H54 (cell line): ENCODE measurements at regions not wholly inside any gene's neighbourhood (a gene's known extent, or its start where the extent isn't known, plus 50 kb on each side); places are given as distances from the start of the nearest gene placed in this dataset.

Source experiments
- DNase-seq: peaks from one replicate; pipeline ENCODE4 v3.0.0; 2011; ENCODE audit warnings: low spot score, mixed read lengths; ENCODE audit not compliant: insufficient read length
- FAIRE-seq: peaks from 3 replicates; lab custom pipeline; 2011; peaks lifted over from hg19 to GRCh38; lab: Jason Lieb, UNC
- POLR2A ChIP-seq: IDR thresholded peaks from 2 replicates; pipeline ENCODE4 v1.6.1; 2011; ENCODE audit warnings: low read depth, mild to moderate bottlenecking, low read length

DNA sequence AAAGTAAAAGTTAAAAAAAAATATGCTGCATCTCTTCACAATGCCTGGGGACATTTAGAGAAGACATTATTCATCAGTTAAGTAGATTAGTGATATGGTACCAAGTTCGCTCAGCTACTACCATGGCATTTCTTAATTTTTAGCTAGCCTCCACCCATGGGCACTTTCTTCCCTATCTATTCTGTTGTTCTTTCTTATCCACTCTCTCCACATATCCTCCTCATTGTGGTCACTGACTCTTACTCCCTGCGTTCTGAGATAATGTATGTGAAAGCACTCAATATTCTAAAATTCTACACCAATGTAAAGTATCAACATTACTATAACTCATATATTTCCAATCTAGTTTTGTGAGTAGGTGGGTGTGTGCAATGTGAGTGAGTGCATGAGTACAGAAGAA, 609.7 kb upstream of the DAB2 start:
- DNase-seq (no peak), FAIRE-seq (no peak)
- TF ChIP-seq POLR2A: no peak

GRCh38 chr5:40033411-40033810, 608.6 kb upstream of the DAB2 start:
- DNase-seq (no peak), FAIRE-seq (peak; percentile 67)
- no peak for TF ChIP-seq POLR2A

DNA sequence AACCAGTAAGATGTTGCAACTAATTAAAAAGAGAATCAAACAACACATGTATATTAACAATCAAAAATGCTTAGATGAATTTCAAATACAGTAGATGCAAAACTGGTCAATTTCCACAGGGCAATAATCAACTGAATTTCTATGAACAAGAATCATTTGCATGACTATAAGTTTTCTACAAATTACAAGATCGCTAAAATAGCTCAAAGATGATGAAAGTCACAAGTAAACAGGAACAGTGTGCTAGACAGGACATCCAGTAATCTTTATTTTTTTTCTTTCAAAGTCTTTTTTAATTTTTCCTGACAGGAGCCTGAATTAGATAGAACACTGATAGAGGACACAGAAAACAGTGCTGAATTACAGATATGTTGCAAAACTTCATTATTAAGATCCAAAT, 608.2 kb upstream of the DAB2 start:
- FAIRE-seq: no peak
- no peak for TF ChIP-seq POLR2A
- DNase-seq: no peak

- DNase-seq: no peak
- peak; percentile 78 for FAIRE-seq
- no peak for TF ChIP-seq POLR2A
Observed at GRCh38 chr5:40030661-40031060, 605.9 kb upstream of the DAB2 start.

DNA sequence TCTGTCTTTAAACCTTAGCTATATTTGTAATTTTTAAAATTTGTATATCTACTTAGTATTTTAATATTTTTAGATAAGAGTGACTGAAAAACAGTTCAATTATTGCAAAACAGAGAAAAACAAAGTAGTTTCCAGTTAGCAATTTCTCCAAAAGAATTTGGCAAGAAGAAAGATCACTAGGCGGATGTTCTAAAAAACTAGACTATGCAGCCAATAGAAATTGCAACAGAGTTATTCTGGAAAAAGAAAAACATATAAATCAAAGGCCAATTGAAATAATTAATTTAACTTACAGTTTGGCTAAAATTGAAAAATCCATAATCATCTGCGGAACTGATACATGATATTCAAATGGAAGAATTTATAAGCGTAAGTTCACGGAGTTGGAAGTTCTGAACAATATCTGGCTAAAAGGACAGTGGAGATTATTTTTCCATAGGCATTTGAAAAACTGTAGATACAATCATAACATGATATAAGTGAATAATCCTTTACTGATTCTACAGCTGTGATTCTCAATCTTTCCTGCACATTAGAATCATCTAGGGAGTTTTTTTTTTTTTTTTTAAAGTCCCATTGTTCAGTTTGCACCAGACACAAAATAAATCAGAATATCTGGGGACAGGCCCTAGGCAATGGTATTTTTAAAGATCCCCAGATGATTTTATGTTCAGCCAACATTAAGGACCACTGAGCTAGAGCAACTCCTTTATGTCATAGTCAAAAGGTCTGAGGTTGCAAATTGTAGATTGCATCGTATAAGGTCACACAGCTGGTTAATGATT, 605.1 kb upstream of the DAB2 start:
- DNase-seq (no peak), FAIRE-seq (no peak)
- no peak for TF ChIP-seq POLR2A

GRCh38 chr5:40027400-40027799, 602.6 kb upstream of the DAB2 start:
- TF ChIP-seq POLR2A: no peak
- no peak for FAIRE-seq
- no peak for DNase-seq

- DNase-seq (no peak), FAIRE-seq (no peak)
- no peak for TF ChIP-seq POLR2A
Observed at GRCh38 chr5:40025586-40025985, 600.8 kb upstream of the DAB2 start.

DNA sequence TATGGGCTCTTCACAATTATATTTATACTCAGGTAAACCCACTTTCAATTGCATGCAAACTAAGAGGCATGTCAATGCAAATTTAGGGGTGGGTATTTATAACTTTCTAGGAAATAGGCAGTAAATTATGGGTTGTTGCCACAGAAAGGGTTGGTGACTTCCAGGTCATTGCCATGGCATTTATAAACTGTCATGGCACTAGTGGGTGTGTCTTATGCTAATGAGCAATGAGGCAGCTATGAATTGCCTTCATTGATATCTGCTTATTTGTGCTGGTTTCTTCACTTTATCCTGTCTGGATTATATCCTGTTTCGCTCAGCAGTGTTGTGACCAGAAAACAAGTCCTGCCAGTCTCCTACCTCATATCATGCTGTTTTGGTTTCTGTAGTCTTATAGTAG, 597.3 kb upstream of the DAB2 start:
- DNase-seq (no peak), FAIRE-seq (peak; percentile 30)
- TF ChIP-seq POLR2A: no peak

DNA sequence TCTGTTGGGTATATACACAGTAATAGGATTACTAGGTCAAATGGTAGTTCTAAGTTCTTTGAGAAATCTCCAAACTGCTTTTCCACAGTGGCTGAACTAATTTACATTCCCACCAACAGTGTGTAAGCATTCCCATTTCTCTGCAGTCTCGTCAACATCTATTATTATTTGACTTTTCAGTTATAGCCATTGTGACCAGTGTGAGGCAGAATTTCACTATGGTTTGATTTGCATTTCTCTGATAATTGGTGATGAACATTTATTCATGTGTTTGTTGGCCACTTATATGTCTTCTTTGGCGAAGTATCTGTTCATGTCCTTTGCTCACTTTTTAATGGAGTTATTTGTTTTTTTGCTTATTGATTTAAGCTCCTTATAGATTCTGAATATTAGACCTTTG, 596.2 kb upstream of the DAB2 start:
- DNase-seq: no peak
- no peak for FAIRE-seq
- no peak for TF ChIP-seq POLR2A

DNA sequence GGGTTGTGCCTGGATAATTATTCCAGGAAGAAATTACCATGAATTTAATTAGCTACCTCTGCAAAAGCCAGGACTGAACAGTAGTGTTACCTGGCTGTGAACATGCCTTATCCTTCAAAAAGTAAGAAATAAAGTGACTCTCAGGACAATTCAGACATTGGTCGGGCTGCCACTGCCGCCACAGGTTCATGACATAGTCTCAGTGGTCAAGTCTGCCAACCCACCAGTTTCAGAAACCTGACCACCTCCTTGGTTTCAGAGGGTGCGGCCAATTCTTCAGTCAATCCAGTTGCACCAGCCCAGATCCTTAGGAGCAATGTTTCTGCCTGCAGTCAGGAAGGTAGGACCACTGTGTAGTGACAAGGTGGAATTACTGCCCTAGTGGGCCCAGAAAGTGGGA, 593.1 kb upstream of the DAB2 start:
- FAIRE-seq (no peak), DNase-seq (no peak)
- no peak for TF ChIP-seq POLR2A

- no peak for TF ChIP-seq POLR2A
- peak; percentile 82 for FAIRE-seq
- no peak for DNase-seq
Observed at GRCh38 chr5:40017135-40017534, 592.4 kb upstream of the DAB2 start.

- no peak for TF ChIP-seq POLR2A
- DNase-seq: no peak
- peak; percentile 66 for FAIRE-seq
Observed at GRCh38 chr5:40010436-40010835, 585.7 kb upstream of the DAB2 start.

- TF ChIP-seq POLR2A: no peak
- DNase-seq: no peak
- FAIRE-seq: no peak
Observed at GRCh38 chr5:40006260-40006659, 581.5 kb upstream of the DAB2 start.

DNA sequence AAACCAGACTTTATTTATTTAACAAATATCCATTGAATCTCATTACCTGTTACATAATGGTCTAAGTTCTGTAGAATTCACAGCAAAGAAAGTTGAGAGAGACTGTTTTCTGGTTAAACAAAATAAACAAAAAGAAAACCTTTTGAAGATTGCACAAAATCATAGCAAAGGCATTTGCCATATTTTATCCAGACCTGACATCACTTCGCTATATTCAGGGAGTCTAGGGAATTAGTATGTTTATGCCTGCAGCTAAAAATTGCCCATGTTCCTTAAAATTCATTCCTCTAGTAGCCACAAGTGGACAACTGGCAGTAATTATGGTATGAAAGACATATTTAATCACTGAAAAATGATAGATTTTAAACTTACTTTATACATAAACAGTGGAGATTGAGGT, 577.0 kb upstream of the DAB2 start:
- FAIRE-seq (no peak), DNase-seq (no peak)

DNA sequence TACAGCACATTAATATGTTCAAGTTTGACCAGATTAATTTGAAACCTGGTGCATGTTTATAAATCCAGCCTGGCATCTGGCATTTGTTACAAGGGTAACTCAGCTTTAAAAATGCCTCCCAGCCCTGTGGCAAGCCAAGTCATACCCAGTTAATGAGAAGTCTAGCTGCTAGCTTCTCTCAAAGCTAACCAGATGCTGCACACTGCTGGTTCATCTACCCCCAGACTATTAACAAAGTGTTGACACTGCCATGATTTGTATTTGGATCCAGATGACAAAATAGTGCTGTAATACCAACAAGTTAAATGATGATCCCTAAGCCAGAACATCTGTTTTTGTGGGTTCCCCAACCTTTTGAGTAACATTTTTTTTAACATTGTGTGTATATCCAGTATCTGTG, 573.7 kb upstream of the DAB2 start:
- FAIRE-seq (no peak), DNase-seq (no peak)

More for the DNA sequence above, 577.0 kb upstream of the DAB2 start:
- TF ChIP-seq POLR2A: no peak

More for the DNA sequence above, 573.7 kb upstream of the DAB2 start:
- TF ChIP-seq POLR2A: no peak
